Stimulated activated CD8-positive, alpha-beta memory T cell treated with anti-CD3 and anti-CD28 coated beads, Interleukin-7, amount 100 ng/mL, for 4 hours (primary cell): ENCODE measurements at regions not wholly inside any gene's neighbourhood (a gene's known extent, or its start where the extent isn't known, plus 50 kb on each side); places are given as distances from the start of the nearest gene placed in this dataset.
A peak's percentile ranks its signal among the peaks of the same experiment; 100 is the strongest.

ENCODE experiments used
- DNase-seq, 2 donors: peaks; one replicate each; pipeline ENCODE4 v3.0.0-alpha.2; 2020; ENCODE audit warnings: low read depth in 2 of 2

GRCh38 chr9:113646946-113647914 lies 183.7 kb downstream of the RGS3 start:
- no peak for DNase-seq

GRCh38 chr9:113648048-113648447 lies 184.5 kb downstream of the RGS3 start:
- no peak for DNase-seq

DNA sequence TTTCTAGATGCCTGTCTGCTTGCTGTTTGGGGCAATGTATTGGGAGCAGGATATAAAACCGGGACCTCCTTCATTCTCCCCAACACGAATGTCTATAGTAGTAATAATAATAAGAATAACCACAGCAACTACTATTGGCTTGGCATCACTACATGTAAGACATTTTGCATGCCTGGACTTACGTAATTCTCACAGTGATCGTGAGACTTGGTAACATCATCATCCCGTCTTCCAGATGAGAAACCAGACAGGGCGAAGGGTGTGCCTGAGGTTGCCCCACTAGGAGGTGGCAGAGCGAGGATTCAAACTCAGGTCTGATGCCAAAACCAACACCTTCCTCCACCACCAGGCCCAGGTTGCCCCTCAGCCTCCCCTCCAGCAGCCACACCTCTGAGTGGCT lies 185.1 kb downstream of the RGS3 start:
- DNase-seq, result no peak

DNA sequence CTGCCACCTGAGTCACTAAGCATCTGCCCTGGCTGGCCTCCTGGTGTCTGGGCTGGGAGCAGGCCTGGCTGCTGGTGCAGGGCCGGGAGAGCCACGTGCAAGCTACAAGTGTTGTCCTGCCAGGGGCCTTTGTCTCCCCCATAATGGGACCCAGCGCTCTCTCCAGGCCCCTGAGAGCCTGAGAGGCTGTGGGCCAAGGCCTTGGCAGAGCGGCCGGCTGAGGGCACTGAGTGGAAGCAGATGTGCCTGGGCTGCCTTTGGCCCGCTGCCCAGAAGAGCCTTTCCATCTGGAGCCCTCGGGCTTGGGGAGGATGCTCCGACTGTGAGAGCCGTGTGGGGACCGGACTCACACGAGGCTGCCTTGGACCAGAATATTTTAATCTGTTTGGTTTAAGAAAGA lies 185.5 kb downstream of the RGS3 start:
- no peak for DNase-seq

- DNase-seq, result no peak
Measured at GRCh38 chr9:113649855-113650206, 186.3 kb downstream of the RGS3 start.

- no peak for DNase-seq
Measured at GRCh38 chr9:113650207-113651131, 186.9 kb downstream of the RGS3 start.

DNA sequence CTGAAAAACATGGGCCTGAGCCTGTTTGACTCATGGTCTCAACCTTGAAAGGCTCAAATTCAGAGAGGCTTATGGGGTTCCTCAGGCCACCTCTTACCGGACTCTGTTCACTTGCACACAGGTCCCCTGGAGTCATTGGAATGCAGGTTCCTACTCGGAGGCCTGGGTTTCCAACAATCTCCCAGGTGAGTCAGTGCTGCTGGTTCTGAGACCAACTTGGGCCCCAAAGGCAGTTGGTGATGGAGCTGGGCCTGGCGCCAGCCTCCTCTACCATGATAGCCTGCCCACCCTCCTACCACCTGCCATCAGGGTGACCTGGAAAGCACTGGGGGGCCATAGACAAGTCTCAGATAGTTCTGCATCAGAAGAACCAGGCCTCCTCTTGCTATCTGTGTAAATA lies 188.4 kb downstream of the RGS3 start:
- DNase-seq, result no peak

GRCh38 chr9:113652355-113653152 lies 189.0 kb downstream of the RGS3 start:
- DNase-seq, result no peak

DNA sequence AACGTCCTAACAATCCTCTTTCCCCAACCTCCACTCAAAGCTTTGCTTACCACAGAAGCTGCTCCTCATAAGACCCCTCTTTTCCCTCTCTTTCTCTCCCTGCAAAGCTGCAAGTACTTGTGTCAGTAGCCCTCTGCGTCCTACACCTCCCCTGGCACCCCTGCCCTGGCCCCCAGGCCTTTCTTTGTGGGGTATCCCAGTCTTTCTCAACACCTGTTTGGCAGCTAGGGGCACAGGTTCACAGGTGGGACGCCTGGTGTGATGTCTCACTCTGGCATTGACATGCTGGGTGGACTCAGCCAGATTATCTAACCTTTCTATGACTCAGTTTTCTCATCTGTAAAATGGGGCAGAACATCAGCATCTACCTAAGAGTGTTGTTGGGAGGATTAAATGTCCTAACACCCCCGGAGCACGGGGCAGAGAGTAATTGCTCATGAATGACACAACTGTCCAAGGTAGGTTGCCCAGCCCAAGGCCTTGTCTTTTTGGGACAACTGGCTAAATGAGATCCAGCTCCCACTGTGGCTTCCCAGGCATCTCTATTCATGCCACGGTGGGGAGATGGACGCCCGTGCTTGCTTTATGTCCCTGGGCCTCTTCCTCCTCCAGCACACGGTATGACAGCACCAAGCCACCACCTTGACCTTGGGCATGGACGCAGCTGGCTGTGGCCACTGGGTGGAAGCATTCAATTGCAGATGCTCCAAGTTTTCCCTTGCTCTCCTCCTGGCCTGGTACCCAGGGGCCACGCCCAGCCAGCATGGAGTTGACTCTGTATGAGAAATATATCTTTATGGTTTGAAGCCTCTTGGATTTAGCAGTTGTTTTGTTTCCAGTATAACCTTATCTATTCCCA lies 190.4 kb downstream of the RGS3 start:
- no peak for DNase-seq

- DNase-seq, result no peak
Measured at GRCh38 chr9:113654605-113655428, 191.3 kb downstream of the RGS3 start.

- no peak for DNase-seq
Measured at GRCh38 chr9:113656771-113657670, 193.5 kb downstream of the RGS3 start.

DNA sequence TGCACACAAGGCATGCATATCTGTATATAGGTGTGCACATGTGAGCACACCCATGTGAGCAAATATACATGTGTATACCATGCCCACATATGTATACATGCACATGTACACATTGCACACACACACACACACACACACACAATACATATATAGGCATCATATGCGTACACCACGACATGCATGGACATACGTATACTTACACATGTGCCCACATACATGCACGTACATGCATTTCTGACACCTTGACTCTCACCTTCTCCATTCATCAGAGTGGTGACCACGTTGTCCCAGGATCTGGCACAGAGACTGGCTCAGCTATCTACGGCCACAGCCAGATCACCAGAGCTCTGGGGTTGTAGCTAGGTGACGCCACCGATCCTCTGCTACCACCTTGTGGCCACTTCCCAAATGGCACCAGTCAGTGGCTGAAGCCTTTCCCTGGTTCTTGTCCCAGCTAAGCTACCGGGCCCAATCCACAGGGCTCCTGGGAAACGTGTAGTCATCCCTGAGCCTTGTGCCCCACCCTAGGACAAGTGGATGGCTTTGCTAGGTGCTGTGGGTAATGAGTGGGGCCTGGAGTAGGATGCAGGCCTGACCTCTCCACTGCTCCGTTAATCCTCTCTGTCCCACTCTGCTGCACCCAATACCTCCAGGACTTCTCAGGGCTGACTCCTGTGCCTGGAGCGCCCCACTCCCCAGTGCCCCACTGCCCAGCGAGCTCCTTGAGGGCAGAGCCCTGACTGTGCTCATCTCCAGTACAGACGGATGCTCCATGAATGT lies 194.4 kb downstream of the RGS3 start:
- peak; percentile 52 to 59 for DNase-seq

DNA sequence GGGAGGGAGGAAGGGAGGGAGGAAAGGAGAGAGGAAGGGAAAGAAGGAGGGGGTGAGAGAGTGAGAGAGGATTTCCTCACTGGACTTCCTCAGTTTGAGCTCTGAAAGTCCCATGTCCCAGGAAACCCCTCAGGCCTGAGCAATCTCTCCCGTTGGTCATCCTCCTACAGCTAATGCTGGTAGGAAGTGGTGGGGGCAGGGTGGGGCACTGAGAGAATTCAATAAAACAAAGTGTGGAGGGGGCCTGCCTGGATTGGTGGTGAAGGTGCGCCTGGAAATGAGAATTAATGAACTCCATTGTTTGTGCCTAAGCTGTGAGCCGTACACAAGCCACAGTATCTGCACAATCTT lies 195.0 kb downstream of the RGS3 start:
- DNase-seq, result no peak

DNA sequence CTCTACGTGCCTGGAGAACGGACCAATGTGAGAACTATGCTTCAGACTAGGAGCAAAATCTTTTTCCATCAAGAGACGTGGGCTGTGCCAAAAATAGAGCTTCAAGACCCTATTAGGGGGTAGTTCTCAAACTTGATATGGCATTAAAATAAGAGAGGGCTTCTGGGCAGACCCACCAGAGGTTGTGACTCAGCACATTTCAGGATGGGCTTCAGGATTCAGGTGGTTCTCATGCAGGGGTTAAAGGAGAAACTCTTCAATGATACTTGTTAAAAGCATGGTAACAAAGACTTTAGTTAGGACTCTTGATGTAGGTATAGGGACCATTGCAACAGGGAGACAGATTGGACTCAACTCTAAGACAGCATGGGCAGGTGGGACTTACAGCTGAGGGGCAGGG lies 195.5 kb downstream of the RGS3 start:
- no peak for DNase-seq

DNA sequence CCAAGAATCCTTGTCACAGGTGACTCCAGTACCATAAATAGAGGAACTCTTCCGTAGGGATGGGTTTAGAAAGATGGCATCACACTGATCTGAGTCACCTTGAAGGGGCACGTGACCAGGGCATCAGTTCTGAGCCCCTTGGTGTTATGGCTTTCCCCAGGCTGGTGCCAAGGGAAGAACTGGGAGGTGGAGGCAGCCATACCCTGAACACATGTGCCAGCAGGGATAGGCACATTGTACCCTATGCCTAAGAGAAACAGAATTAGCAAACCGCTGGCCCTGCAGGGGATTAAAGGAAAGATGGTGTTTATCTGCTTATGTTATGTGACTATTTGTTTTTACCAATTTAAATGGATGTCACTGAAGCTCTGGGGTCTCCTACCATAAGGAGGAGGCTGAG lies 196.2 kb downstream of the RGS3 start:
- no peak for DNase-seq

- DNase-seq, result no peak
Measured at GRCh38 chr9:113660196-113660595, 196.7 kb downstream of the RGS3 start.

- no peak for DNase-seq
Measured at GRCh38 chr9:113661074-113661473, 197.5 kb downstream of the RGS3 start.

DNA sequence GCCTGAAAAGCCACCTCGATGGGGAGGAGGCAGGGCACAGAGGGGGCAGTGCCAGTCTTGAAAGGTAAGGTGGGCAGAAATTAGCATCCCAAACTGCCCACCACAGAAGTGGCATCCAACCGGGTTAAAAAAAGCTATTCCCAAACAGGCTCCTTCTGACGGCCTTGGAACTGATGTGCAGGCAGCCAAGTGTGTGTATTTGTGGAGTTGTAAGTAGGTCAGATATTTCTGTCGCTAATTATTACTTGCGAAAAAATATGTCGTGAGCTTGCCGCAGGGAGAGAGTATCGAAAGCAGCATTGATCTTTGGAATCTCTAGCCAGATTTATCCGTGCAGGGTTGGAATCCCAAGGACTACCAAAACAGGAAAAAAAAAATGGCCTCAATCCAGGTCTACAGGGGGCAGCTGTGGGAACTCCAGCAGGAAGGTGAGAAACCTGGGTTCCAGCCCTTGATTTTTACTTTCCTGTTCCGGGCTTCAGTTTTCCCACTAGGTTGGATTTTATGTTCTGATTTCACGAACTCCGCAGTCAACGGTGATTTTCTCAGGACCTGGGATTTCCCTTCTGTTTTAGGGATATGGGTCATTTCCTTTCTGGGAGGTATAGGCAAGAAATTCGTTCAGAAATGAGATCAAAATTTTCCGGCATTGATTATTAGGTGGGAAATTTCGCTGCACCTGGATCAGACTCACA lies 200.8 kb downstream of the RGS3 start:
- no peak for DNase-seq
